Transverse colon (tissue), 3 donors: ENCODE measurements at regions not wholly inside any gene's neighbourhood (a gene's known extent, or its start where the extent isn't known, plus 50 kb on each side); places are given as distances from the start of the nearest gene placed in this dataset.

Source experiments
- CTCF ChIP-seq, 5 experiments: fragments of 200-600 bp in 3 of 5; fragments of 450-650 bp in 2 of 5; sonication (generic) in 3 of 5; IDR thresholded peaks; 1 replicate in 2 of 5; 2 replicates in 3 of 5; pipeline ENCODE4 v1.5.1; 2016 to 2017; ENCODE audit warnings: antibody characterized with exemption in 5 of 5, inconsistent platforms in 3 of 5, mild to moderate bottlenecking in 2 of 5, moderate library complexity in 1 of 5
- EP300 ChIP-seq: sonication (generic); formaldehyde crosslinking; IDR thresholded peaks from one replicate; pipeline ENCODE4 v1.6.1; 2017; ENCODE audit warnings: antibody characterized with exemption, low read depth

- TF ChIP-seq CTCF (IDR thresholded peaks at IDR 0.05) (no peak), EP300 (no peak)
These were observed 589.9 kb downstream of the PCDH19 start for GRCh38 chrX:99820197-99820596.
